Lower lobe of right lung (tissue), 2 donors: ENCODE measurements at regions not wholly inside any gene's neighbourhood (a gene's known extent, or its start where the extent isn't known, plus 50 kb on each side); places are given as distances from the start of the nearest gene placed in this dataset.
A peak's percentile ranks its signal among the peaks of the same experiment; 100 is the strongest.

Experiments
- ATAC-seq, 2 donors: fragments of 200-7000 bp; cut with Tn5 transposase; one replicate each; pipeline ENCODE4 v1.9.1; 2020 to 2022; ENCODE audit warnings: mild to moderate bottlenecking in 2 of 2, moderate library complexity in 2 of 2
- DNase-seq: peaks from one replicate; pipeline ENCODE4 v3.0.0-alpha.2; 2020
- H3K27ac ChIP-seq: fragments of 200-600 bp; one replicate; pipeline ENCODE4 v1.8.0; 2022
- H3K27me3 ChIP-seq: fragments of 200-600 bp; one replicate; pipeline ENCODE4 v1.8.0; 2022; ENCODE audit warnings: low read depth
- H3K36me3 ChIP-seq: fragments of 200-600 bp; one replicate; pipeline ENCODE4 v1.8.0; 2022; ENCODE audit warnings: mild to moderate bottlenecking
- H3K4me1 ChIP-seq: fragments of 200-600 bp; one replicate; pipeline ENCODE4 v1.8.0; 2022
- H3K4me3 ChIP-seq: fragments of 200-600 bp; one replicate; pipeline ENCODE4 v1.8.0; 2022; ENCODE audit warnings: mild to moderate bottlenecking
- H3K9me3 ChIP-seq: fragments of 200-600 bp; one replicate; pipeline ENCODE4 v1.8.0; 2022
- intact Hi-C: fragments of 100-400 bp; cut with DNase I; formaldehyde crosslinking; loops from one replicate; pipeline ENCODE4 v1.11.0; 2022
- TF ChIP-seq, protein P1 (sequence below): fragments of 200-600 bp; IDR thresholded peaks from one replicate; pipeline ENCODE4 v1.8.0; 2022; ENCODE audit warnings: antibody characterized with exemption, mild to moderate bottlenecking
- donor health status: DM: no; HTN: yes; CAD: no; lungs with severe emphysema.

DNA sequence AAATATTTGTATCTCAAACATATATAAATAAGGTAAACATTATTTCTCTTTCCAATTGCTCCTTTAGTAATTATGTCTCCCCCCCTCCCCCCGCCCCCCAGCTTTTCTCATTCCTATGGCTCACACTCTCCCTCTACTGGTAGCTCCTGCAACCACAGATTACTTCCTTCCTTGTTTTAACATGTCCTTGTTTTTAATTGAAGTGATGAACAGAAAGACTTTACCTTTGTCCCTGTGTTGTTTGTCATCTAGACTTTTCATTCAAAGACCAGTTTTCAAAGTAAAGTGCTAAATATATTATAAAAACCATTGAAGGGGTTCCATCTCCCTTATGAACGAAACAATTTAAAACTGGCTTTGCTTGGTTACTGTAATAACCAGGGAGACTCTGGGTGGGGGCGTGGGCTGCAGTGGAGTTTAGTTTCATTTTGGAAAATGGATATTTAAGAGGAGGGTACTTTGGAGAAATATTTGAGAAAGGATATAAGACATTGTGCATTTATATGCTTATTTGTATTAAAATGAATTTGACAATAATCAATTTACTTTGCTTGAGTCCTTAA is 352.9 kb downstream of the RAPGEF2 start:
- Histone ChIP-seq H3K27ac (no peak overlapping the region), H3K9me3 (no peaks in the 10 kb centered on the region), H3K27me3 (no peaks in the 10 kb centered on the region), H3K36me3 (no peaks in the 10 kb centered on the region), H3K4me1 (no peaks in the 10 kb centered on the region), H3K4me3 (no peak overlapping the region)
- DNase-seq (no peak), ATAC-seq (no peak)
- intact Hi-C loops, result no loop called here
- TF ChIP-seq, protein P1, sequence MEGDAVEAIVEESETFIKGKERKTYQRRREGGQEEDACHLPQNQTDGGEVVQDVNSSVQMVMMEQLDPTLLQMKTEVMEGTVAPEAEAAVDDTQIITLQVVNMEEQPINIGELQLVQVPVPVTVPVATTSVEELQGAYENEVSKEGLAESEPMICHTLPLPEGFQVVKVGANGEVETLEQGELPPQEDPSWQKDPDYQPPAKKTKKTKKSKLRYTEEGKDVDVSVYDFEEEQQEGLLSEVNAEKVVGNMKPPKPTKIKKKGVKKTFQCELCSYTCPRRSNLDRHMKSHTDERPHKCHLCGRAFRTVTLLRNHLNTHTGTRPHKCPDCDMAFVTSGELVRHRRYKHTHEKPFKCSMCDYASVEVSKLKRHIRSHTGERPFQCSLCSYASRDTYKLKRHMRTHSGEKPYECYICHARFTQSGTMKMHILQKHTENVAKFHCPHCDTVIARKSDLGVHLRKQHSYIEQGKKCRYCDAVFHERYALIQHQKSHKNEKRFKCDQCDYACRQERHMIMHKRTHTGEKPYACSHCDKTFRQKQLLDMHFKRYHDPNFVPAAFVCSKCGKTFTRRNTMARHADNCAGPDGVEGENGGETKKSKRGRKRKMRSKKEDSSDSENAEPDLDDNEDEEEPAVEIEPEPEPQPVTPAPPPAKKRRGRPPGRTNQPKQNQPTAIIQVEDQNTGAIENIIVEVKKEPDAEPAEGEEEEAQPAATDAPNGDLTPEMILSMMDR, result peak; percentile 55

DNA sequence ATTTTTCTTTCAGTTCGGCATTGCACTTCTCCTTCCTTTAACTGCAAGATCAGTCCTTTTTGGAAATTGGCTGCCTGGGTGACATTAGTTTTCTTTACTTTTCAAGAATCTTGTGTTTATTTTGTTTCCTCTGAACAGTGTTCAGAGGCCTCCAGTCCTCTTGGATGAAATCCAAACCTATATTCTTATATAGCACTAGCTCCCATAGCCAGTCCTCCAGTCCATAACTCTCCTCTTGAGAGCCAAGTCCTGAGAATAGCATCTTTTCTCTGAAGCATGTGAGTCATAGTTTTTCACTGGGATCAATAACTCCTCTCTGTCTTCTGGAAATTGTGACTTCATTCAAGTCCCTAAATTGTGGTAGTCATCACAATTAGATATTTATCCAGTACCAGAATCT is 357.5 kb downstream of the RAPGEF2 start:
- ATAC-seq (no peak), DNase-seq (no peak)
- Histone ChIP-seq H3K4me3 (no peak overlapping the region), H3K27me3 (no peaks in the 10 kb centered on the region), H3K36me3 (no peaks in the 10 kb centered on the region), H3K4me1 (no peaks in the 10 kb centered on the region), H3K27ac (no peak overlapping the region), H3K9me3 (peaks cover 15% of the 10 kb centered on the region)
- intact Hi-C loops, result no loop called here
- TF ChIP-seq, protein P1, result no peak

DNA sequence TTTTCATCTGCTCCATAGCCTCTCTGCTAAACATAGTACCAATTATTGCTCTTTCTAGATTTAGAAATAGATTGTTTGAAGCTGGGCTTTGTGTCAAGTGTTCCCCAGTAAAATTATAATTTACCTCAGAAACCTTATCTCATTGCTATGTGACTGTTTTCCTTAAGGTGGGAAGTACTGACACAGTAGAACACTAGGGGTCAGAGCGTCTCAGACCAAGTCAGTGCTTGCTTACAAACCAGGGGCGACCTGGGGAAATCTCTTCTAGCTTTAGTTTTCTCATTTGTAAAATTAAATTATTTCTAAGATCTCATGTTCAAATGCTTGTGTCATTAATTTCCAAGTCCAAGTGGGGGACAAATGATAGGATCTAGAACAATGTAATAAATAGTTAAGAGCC is 360.4 kb downstream of the RAPGEF2 start:
- intact Hi-C loops, result no loop called here
- TF ChIP-seq, protein P1, result no peak
- H3K9me3 ChIP-seq, result peaks cover 16% of the 10 kb centered on the region
- H3K27me3 ChIP-seq, result peaks cover 4% of the 10 kb centered on the region
- no peak overlapping the region for H3K27ac ChIP-seq
- H3K4me3 ChIP-seq, result no peak overlapping the region
- DNase-seq, result no peak
- H3K36me3 ChIP-seq, result no peaks in the 10 kb centered on the region
- no peaks in the 10 kb centered on the region for H3K4me1 ChIP-seq
- ATAC-seq, result no peak

DNA sequence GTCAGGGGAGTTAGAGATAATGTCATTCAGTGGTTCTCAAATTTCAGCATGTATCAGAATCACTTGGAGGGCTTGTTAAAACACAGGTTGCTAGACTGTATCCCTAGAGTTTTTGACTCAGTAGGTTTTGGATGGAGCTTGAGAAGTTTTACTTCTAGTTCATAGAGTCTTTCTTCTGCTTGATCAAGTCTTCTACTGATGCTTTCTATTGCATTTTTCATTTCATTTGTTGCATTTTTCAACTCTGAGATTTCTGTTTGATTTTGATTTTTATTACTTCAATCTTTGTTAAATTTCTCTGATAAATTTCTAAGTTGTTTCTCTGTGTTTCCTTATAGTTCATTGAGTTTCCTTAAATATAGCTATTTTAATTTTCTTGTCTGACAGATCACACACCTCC is 361.4 kb downstream of the RAPGEF2 start:
- peaks cover 16% of the 10 kb centered on the region for H3K9me3 ChIP-seq
- no peak overlapping the region for H3K4me3 ChIP-seq
- H3K4me1 ChIP-seq, result no peaks in the 10 kb centered on the region
- H3K36me3 ChIP-seq, result no peaks in the 10 kb centered on the region
- DNase-seq, result no peak
- H3K27me3 ChIP-seq, result peaks cover 4% of the 10 kb centered on the region
- intact Hi-C loops, result no loop called here
- no peak for ATAC-seq
- TF ChIP-seq, protein P1, result no peak
- no peak overlapping the region for H3K27ac ChIP-seq

DNA sequence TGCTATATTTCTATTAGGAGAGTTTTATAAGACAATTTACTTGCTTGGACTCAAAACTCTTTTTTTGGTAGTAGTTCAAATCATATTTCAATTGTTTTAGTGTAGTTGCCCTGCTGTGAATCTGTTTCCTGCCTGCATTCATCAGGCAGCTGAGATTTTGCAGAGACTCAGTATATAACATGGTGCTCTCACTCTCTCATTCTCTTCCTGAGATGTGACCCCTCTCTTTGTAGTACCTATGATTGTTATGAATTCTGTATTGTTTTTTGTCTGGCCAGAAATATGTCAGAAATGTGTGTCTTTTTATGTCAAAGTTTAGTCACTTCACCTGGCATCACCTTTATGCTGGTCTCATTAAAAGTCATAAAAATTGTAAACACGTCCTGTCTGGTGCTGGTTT is 374.0 kb downstream of the RAPGEF2 start:
- no peak for ATAC-seq
- Histone ChIP-seq H3K4me1 (no peaks in the 10 kb centered on the region), H3K4me3 (no peak overlapping the region), H3K27ac (no peak overlapping the region), H3K27me3 (no peaks in the 10 kb centered on the region), H3K36me3 (no peaks in the 10 kb centered on the region), H3K9me3 (no peaks in the 10 kb centered on the region)
- TF ChIP-seq, protein P1, result no peak
- intact Hi-C loops, result no loop called here
- no peak for DNase-seq

DNA sequence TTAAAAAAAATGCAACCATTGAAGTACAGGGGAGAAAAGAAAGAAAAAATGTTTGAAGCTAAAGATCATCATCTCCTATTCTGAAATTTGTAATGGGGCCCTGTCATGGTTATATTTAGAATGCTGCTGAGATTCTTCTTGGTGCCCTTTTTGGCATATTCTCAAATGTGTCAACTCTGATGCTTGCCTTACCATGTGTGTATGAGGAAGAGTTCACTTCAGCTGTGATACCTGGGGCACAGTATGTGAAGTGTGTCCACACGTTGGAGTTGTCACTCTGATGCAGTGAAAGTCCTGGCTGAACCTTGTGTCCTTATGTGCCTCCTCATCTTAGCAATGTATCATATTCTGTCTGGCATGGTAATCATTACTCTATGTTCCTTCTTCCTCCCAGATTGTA is 377.9 kb downstream of the RAPGEF2 start:
- DNase-seq, result no peak
- H3K36me3 ChIP-seq, result no peaks in the 10 kb centered on the region
- no peak overlapping the region for H3K27ac ChIP-seq
- TF ChIP-seq, protein P1, result no peak
- intact Hi-C loops, result no loop called here
- no peaks in the 10 kb centered on the region for H3K9me3 ChIP-seq
- no peaks in the 10 kb centered on the region for H3K27me3 ChIP-seq
- H3K4me1 ChIP-seq, result no peaks in the 10 kb centered on the region
- ATAC-seq, result no peak
- no peak overlapping the region for H3K4me3 ChIP-seq
